MM.1S (cell line): ENCODE measurements at regions not wholly inside any gene's neighbourhood (a gene's known extent, or its start where the extent isn't known, plus 50 kb on each side); places are given as distances from the start of the nearest gene placed in this dataset.
"Not testable (repeated sequence)": the region's sequence is repeated elsewhere in the genome, so short reads cannot be mapped to it uniquely, and the experiment has no call there.

ENCODE experiments used
- DNase-seq: peaks from one replicate; pipeline ENCODE4 v3.0.0-alpha.2; 2015
- H2AFZ ChIP-seq: fragments of 300-600 bp; sonication (generic); 2 replicates; pipeline ENCODE4 v1.6.0; 2016; ENCODE audit warnings: antibody characterized with exemption, low read length
- H3F3A ChIP-seq: fragments of 300-600 bp; sonication (generic); 2 replicates; pipeline ENCODE4 v1.6.1; 2016; ENCODE audit warnings: mild to moderate bottlenecking, antibody characterized with exemption, low read length, moderate library complexity, mixed read lengths; ENCODE audit not compliant: insufficient read depth
- H3K27ac ChIP-seq: fragments of 300-600 bp; sonication (generic); 2 replicates; pipeline ENCODE4 v1.5.1; 2016; ENCODE audit warnings: mild to moderate bottlenecking, low read length
- H3K27me3 ChIP-seq: fragments of 300-600 bp; sonication (generic); replicated peaks from 2 replicates; pipeline ENCODE4 v1.6.0; 2016; ENCODE audit warnings: low read length; ENCODE audit not compliant: insufficient read depth
- H3K36me3 ChIP-seq: fragments of 300-600 bp; sonication (generic); replicated peaks from 2 replicates; pipeline ENCODE4 v1.6.1; 2016; ENCODE audit warnings: mild to moderate bottlenecking, low read length, mixed read lengths; ENCODE audit not compliant: insufficient read depth
- H3K4me1 ChIP-seq: fragments of 300-600 bp; sonication (generic); 2 replicates; pipeline ENCODE4 v1.6.1; 2016; ENCODE audit warnings: low read length, mixed read lengths
- H3K4me2 ChIP-seq: fragments of 300-600 bp; sonication (generic); 2 replicates; pipeline ENCODE4 v1.6.0; 2016; ENCODE audit warnings: low read depth, low read length
- H3K4me3 ChIP-seq: fragments of 300-600 bp; sonication (generic); 2 replicates; pipeline ENCODE4 v1.5.1; 2016; ENCODE audit warnings: low read length, mixed read lengths
- H3K79me2 ChIP-seq: fragments of 300-600 bp; sonication (generic); 2 replicates; pipeline ENCODE4 v1.6.1; 2016; ENCODE audit warnings: mixed run types, low read length, mixed read lengths
- H3K9ac ChIP-seq: fragments of 300-600 bp; sonication (generic); 2 replicates; pipeline ENCODE4 v1.6.1; 2016; ENCODE audit warnings: low read length, mixed read lengths
- H3K9me2 ChIP-seq: fragments of 300-600 bp; sonication (generic); replicated peaks from 2 replicates; pipeline ENCODE4 v1.6.1; 2016; ENCODE audit warnings: mild to moderate bottlenecking, low read length, mixed read lengths; ENCODE audit not compliant: insufficient read depth
- H3K9me3 ChIP-seq: fragments of 300-600 bp; sonication (generic); replicated peaks from 2 replicates; pipeline ENCODE4 v1.6.1; 2016; ENCODE audit warnings: mild to moderate bottlenecking, low read length, mixed read lengths; ENCODE audit not compliant: insufficient read depth
- H4K20me1 ChIP-seq: fragments of 300-600 bp; sonication (generic); 2 replicates; pipeline ENCODE4 v1.6.1; 2016; ENCODE audit warnings: mild to moderate bottlenecking, low read length, moderate library complexity, mixed read lengths; ENCODE audit not compliant: insufficient read depth
- EZH2 ChIP-seq: fragments of 300-600 bp; sonication (generic); optimal IDR thresholded peaks from 2 replicates; pipeline ENCODE3; 2017; ENCODE audit warnings: low read depth, mild to moderate bottlenecking, antibody characterized with exemption, low read length, mixed read lengths
- EZH2phosphoT487 ChIP-seq: fragments of 300-600 bp; sonication (generic); IDR thresholded peaks from 2 replicates; pipeline ENCODE4 v1.6.1; 2018; ENCODE audit warnings: antibody characterized with exemption, low read length
- TF ChIP-seq, protein P1 (sequence below): fragments of 300-600 bp; sonication (generic); IDR thresholded peaks from 2 replicates; pipeline ENCODE4 v1.5.1; 2016; ENCODE audit warnings: antibody characterized with exemption, low read length, mixed read lengths

DNA sequence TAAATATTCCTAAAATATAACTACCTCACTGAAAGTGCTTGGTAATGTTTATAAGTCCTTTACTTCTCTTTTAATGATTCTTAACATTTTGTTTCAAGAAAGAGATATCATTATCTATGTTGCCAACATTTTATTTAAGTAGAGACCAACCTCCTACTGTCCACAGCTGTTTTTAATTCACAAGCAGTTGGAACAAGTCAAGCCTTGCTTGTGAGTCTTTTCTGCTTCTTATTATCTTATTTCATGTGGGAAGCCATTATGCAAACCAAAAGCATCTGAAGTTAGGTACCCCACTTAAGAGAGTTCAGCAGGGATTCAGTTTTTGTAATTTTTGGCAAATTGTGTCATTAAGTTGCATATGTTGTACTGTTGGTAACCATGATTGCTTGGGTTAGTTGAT is 1714.5 kb downstream of the GRIK2 start:
- Histone ChIP-seq H3K79me2 (no peaks in the 10 kb centered on the region), H3K27ac (no peak overlapping the region), H3K27me3 (no peaks in the 10 kb centered on the region), H3F3A (no peaks in the 10 kb centered on the region), H3K9me2 (no peaks in the 10 kb centered on the region), H3K9ac (no peak overlapping the region), H2AFZ (no peak overlapping the region), H3K36me3 (no peaks in the 10 kb centered on the region), H4K20me1 (no peaks in the 10 kb centered on the region), H3K9me3 (no peaks in the 10 kb centered on the region), H3K4me1 (peaks cover 6% of the 10 kb centered on the region; the same call in 1 of the 2 replicates), H3K4me2 (no peak overlapping the region), H3K4me3 (no peak overlapping the region)
- TF ChIP-seq, protein P1, sequence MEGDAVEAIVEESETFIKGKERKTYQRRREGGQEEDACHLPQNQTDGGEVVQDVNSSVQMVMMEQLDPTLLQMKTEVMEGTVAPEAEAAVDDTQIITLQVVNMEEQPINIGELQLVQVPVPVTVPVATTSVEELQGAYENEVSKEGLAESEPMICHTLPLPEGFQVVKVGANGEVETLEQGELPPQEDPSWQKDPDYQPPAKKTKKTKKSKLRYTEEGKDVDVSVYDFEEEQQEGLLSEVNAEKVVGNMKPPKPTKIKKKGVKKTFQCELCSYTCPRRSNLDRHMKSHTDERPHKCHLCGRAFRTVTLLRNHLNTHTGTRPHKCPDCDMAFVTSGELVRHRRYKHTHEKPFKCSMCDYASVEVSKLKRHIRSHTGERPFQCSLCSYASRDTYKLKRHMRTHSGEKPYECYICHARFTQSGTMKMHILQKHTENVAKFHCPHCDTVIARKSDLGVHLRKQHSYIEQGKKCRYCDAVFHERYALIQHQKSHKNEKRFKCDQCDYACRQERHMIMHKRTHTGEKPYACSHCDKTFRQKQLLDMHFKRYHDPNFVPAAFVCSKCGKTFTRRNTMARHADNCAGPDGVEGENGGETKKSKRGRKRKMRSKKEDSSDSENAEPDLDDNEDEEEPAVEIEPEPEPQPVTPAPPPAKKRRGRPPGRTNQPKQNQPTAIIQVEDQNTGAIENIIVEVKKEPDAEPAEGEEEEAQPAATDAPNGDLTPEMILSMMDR = no peak
- no peak for TF ChIP-seq EZH2
- no peak for TF ChIP-seq EZH2phosphoT487
- no peak for DNase-seq

DNA sequence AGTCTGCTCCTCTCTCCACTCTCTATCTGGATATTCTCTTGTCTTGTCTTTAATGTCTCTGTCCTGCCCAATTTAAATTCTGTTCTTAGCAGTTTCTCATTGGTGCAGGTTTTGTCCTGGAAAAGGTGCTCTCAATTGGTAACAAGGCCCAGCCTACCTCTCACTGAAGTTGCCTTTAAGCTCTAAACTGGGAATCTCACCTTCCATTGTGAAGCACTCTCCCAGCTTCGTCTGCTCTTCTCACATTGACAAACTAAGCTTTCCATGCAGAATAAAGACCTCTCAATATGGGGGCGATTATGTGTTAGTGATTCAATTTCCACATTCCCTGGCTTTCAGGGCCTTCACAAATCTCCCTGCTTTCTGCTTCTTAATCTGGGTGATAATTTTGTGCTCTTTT is 1712.2 kb downstream of the GRIK2 start:
- Histone ChIP-seq H3K79me2 (no peaks in the 10 kb centered on the region), H3K9me3 (no peaks in the 10 kb centered on the region), H3K9me2 (no peaks in the 10 kb centered on the region), H2AFZ (no peak overlapping the region), H3F3A (no peaks in the 10 kb centered on the region), H3K4me1 (peaks cover 6% of the 10 kb centered on the region; the same call in 1 of the 2 replicates), H3K36me3 (no peaks in the 10 kb centered on the region), H3K4me3 (no peak overlapping the region), H4K20me1 (no peaks in the 10 kb centered on the region), H3K27ac (no peak overlapping the region), H3K27me3 (no peaks in the 10 kb centered on the region), H3K4me2 (no peak overlapping the region), H3K9ac (no peak overlapping the region)
- TF ChIP-seq EZH2 (no peak), EZH2phosphoT487 (no peak)
- TF ChIP-seq, protein P1 = no peak
- DNase-seq = no peak

DNA sequence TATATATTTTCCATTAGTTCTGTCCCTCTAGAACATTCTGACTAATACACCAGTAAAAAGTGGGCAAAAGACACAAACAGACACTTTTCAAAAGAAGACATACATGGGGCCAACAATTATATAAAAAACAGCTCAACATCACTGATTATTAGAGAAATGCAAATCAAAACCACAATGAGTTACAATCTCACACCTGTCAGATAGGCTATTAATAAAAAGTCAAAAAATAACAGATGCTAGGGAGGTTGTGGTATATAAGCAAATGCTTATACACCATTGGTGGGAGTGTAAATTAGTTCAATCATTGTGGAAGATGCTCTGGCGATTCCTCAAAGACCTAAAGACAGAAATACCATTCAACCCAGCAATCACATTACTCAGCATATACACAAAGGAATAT is 1707.8 kb downstream of the GRIK2 start:
- Histone ChIP-seq H3K27ac (no peak overlapping the region), H3K9me3 (no peaks in the 10 kb centered on the region), H4K20me1 (no peaks in the 10 kb centered on the region), H3K9ac (no peak overlapping the region), H3K4me1 (peaks cover 3% of the 10 kb centered on the region; the same call in 1 of the 2 replicates), H3K27me3 (no peaks in the 10 kb centered on the region), H3K4me2 (no peak overlapping the region), H3K79me2 (no peaks in the 10 kb centered on the region), H2AFZ (no peak overlapping the region), H3K9me2 (no peaks in the 10 kb centered on the region), H3K4me3 (no peak overlapping the region), H3F3A (no peaks in the 10 kb centered on the region), H3K36me3 (no peaks in the 10 kb centered on the region)
- no peak for TF ChIP-seq EZH2phosphoT487
- DNase-seq = no peak

DNA sequence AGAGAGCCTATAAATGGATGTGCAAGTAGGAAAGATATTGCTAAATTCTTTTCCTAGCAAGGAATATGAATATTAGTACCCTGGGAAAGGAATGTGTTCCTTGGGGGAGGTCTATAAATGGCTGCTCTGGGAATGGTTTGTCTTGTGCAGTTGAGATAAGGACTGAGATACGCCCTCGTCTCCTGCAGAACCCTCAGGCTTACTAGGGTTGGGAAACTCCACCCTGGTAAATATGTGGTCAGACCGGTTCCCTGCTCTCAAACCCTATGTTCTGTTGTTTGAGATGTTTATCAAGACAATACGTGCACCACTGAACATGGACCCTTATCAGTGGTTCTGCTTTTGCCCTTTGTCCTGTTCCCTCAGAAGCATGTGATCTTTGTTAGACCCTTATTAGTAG is 1698.9 kb downstream of the GRIK2 start:
- not testable (repeated sequence) for DNase-seq, H3K9me3 ChIP-seq

More for the DNA sequence above, 1698.9 kb downstream of the GRIK2 start:
- H3K27ac ChIP-seq, H3K4me1 ChIP-seq, H3K4me2 ChIP-seq, H3K36me3 ChIP-seq, H2AFZ ChIP-seq, H3K4me3 ChIP-seq, H3K9ac ChIP-seq, H4K20me1 ChIP-seq, H3K27me3 ChIP-seq, H3K9me2 ChIP-seq, H3F3A ChIP-seq, H3K79me2 ChIP-seq: not testable (repeated sequence)
